WERI-Rb-1 (cell line): ENCODE measurements at regions not wholly inside any gene's neighbourhood (a gene's known extent, or its start where the extent isn't known, plus 50 kb on each side); places are given as distances from the start of the nearest gene placed in this dataset.

Experiments used
- DNase-seq: peaks from one replicate; pipeline ENCODE4 v3.0.0-alpha.2; 2020
- H3K27ac ChIP-seq: fragments of 250-450 bp; sonication (Bioruptor Pico); 2 replicates; pipeline ENCODE4 v1.5.1; 2020; ENCODE audit warnings: mild to moderate bottlenecking, moderate library complexity
- H3K27me3 ChIP-seq: fragments of 250-450 bp; sonication (Bioruptor Pico); 2 replicates; pipeline ENCODE4 v1.5.1; 2021; ENCODE audit warnings: mild to moderate bottlenecking, low read depth, moderate library complexity; ENCODE audit not compliant: insufficient read depth, severe bottlenecking
- H3K36me3 ChIP-seq: fragments of 250-450 bp; sonication (Bioruptor Pico); 2 replicates; pipeline ENCODE4 v1.5.1; 2020; ENCODE audit warnings: mild to moderate bottlenecking, moderate library complexity
- H3K4me3 ChIP-seq: 2 replicates; pipeline ENCODE4 v1.5.1; 2011; ENCODE audit warnings: low read depth, mild to moderate bottlenecking, control low read depth, low read length
- H3K9me3 ChIP-seq: fragments of 250-450 bp; sonication (Bioruptor Pico); 2 replicates; pipeline ENCODE4 v1.5.1; 2021; ENCODE audit warnings: mild to moderate bottlenecking, moderate library complexity; ENCODE audit not compliant: severe bottlenecking
- CTCF ChIP-seq: IDR thresholded peaks from 2 replicates; pipeline ENCODE4 v1.5.1; 2011; ENCODE audit warnings: low read depth, mild to moderate bottlenecking, control low read depth, inconsistent platforms, low read length

- H3K27ac ChIP-seq: no peak overlapping the region
- H3K4me3 ChIP-seq: no peak overlapping the region
- TF ChIP-seq CTCF: no peak
- no peaks in the 10 kb centered on the region for H3K9me3 ChIP-seq
- H3K27me3 ChIP-seq: no peaks in the 10 kb centered on the region
- DNase-seq: no peak
- no peaks in the 10 kb centered on the region for H3K36me3 ChIP-seq
Measured at GRCh38 chr12:58727521-58727920, 192.8 kb downstream of the LRIG3 start.

- Histone ChIP-seq H3K27ac (no peak overlapping the region), H3K4me3 (no peak overlapping the region)
- DNase-seq: no peak
Measured at GRCh38 chr12:58728397-58728796, 191.9 kb downstream of the LRIG3 start.

GRCh38 chr12:58731096-58731495 is 189.2 kb downstream of the LRIG3 start:
- DNase-seq: no peak
- Histone ChIP-seq H3K36me3 (no peaks in the 10 kb centered on the region), H3K4me3 (no peak overlapping the region), H3K27ac (no peak overlapping the region), H3K9me3 (no peaks in the 10 kb centered on the region), H3K27me3 (no peaks in the 10 kb centered on the region)
- TF ChIP-seq CTCF: no peak

More at GRCh38 chr12:58728397-58728796, 191.9 kb downstream of the LRIG3 start:
- H3K36me3 ChIP-seq: no peaks in the 10 kb centered on the region
- no peaks in the 10 kb centered on the region for H3K27me3 ChIP-seq
- TF ChIP-seq CTCF: no peak
- no peaks in the 10 kb centered on the region for H3K9me3 ChIP-seq

GRCh38 chr12:58732894-58733293 is 187.4 kb downstream of the LRIG3 start:
- no peaks in the 10 kb centered on the region for H3K27me3 ChIP-seq
- H3K9me3 ChIP-seq: no peaks in the 10 kb centered on the region
- TF ChIP-seq CTCF: no peak
- no peak overlapping the region for H3K4me3 ChIP-seq
- no peak for DNase-seq
- H3K27ac ChIP-seq: no peak overlapping the region
- no peaks in the 10 kb centered on the region for H3K36me3 ChIP-seq

- TF ChIP-seq CTCF: no peak
- DNase-seq: no peak
- no peaks in the 10 kb centered on the region for H3K36me3 ChIP-seq
- H3K27ac ChIP-seq: no peak overlapping the region
- no peaks in the 10 kb centered on the region for H3K27me3 ChIP-seq
- H3K4me3 ChIP-seq: no peak overlapping the region
- no peaks in the 10 kb centered on the region for H3K9me3 ChIP-seq
Measured at GRCh38 chr12:58741226-58741625, 179.1 kb downstream of the LRIG3 start.

GRCh38 chr12:58745348-58746125 is 174.8 kb downstream of the LRIG3 start:
- DNase-seq: no peak
- Histone ChIP-seq H3K9me3 (no peaks in the 10 kb centered on the region), H3K4me3 (no peak overlapping the region), H3K27ac (no peak overlapping the region), H3K27me3 (no peaks in the 10 kb centered on the region), H3K36me3 (no peaks in the 10 kb centered on the region)
- TF ChIP-seq CTCF: no peak
